SK-N-SH treated with all-trans-retinoic acid at 6 μM for 48 hours (cell line): ENCODE measurements at regions not wholly inside any gene's neighbourhood (a gene's known extent, or its start where the extent isn't known, plus 50 kb on each side); places are given as distances from the start of the nearest gene placed in this dataset.

Experiments used
- ATAC-seq: fragments of 200-7000 bp; cut with Tn5 transposase; 3 replicates; pipeline ENCODE4 v1.9.1; 2020; ENCODE audit warnings: mild to moderate bottlenecking, moderate library complexity
- ARNTL ChIP-seq: fragments of 450-650 bp; formaldehyde crosslinking; IDR thresholded peaks from 2 replicates; pipeline ENCODE4 v1.5.0; 2020; ENCODE audit warnings: low read depth, mild to moderate bottlenecking, moderate library complexity, borderline replicate concordance
- BACH2 ChIP-seq: fragments of 250-450 bp; sonication (Bioruptor Pico); IDR thresholded peaks from 2 replicates; pipeline ENCODE4 v1.9.0; 2021; ENCODE audit warnings: mild to moderate bottlenecking, borderline replicate concordance
- CSDC2 ChIP-seq: fragments of 250-450 bp; sonication (Bioruptor Pico); IDR thresholded peaks from 2 replicates; pipeline ENCODE4 v1.5.0; 2020; ENCODE audit warnings: mild to moderate bottlenecking, moderate library complexity
- ESRRG ChIP-seq: fragments of 250-450 bp; sonication (Bioruptor Pico); IDR thresholded peaks from 2 replicates; pipeline ENCODE4 v1.6.1; 2021; ENCODE audit warnings: mild to moderate bottlenecking
- GLIS3 ChIP-seq: fragments of 250-450 bp; sonication (Bioruptor Pico); IDR thresholded peaks from 2 replicates; pipeline ENCODE4 v1.5.0; 2020; ENCODE audit warnings: mild to moderate bottlenecking, moderate library complexity
- ISL1 ChIP-seq: fragments of 250-450 bp; sonication (Bioruptor Pico); IDR thresholded peaks from 2 replicates; pipeline ENCODE4 v2.1.2; 2022; ENCODE audit warnings: mild to moderate bottlenecking, moderate library complexity
- OSR1 ChIP-seq: fragments of 250-450 bp; sonication (Bioruptor Pico); IDR thresholded peaks from 2 replicates; pipeline ENCODE4 v1.8.0; 2022; ENCODE audit warnings: moderate library complexity, mild to moderate bottlenecking, inconsistent platforms
- POU6F1 ChIP-seq: fragments of 250-450 bp; sonication (Bioruptor Pico); IDR thresholded peaks from 2 replicates; pipeline ENCODE4 v1.8.0; 2021; ENCODE audit warnings: low read depth, mild to moderate bottlenecking, moderate library complexity, borderline replicate concordance
- SNAI2 ChIP-seq: fragments of 250-450 bp; sonication (Bioruptor Pico); IDR thresholded peaks from 2 replicates; pipeline ENCODE4 v1.5.0; 2020; ENCODE audit warnings: mild to moderate bottlenecking, moderate library complexity
- TCF4 ChIP-seq: fragments of 250-450 bp; sonication (Bioruptor Pico); IDR thresholded peaks from 2 replicates; pipeline ENCODE4 v1.8.0; 2021; ENCODE audit warnings: mild to moderate bottlenecking, moderate library complexity, borderline replicate concordance
- TOX ChIP-seq: fragments of 250-450 bp; sonication (Bioruptor Pico); IDR thresholded peaks from 2 replicates; pipeline ENCODE4 v1.8.0; 2021; ENCODE audit warnings: mild to moderate bottlenecking, moderate library complexity, borderline replicate concordance
- ZC3H10 ChIP-seq: fragments of 250-450 bp; sonication (Bioruptor Pico); IDR thresholded peaks from 2 replicates; pipeline ENCODE4 v1.5.1; 2021; ENCODE audit warnings: mild to moderate bottlenecking, moderate library complexity
- ZFP3 ChIP-seq: fragments of 250-450 bp; sonication (Bioruptor Pico); IDR thresholded peaks from 2 replicates; pipeline ENCODE4 v1.5.0; 2020; ENCODE audit warnings: mild to moderate bottlenecking, moderate library complexity
- ZFP30 ChIP-seq: fragments of 450-650 bp; formaldehyde crosslinking; IDR thresholded peaks from 2 replicates; pipeline ENCODE4 v1.5.0; 2022; ENCODE audit warnings: mild to moderate bottlenecking, moderate library complexity
- ZNF70 ChIP-seq: fragments of 450-650 bp; formaldehyde crosslinking; IDR thresholded peaks from 2 replicates; pipeline ENCODE4 v1.5.0; 2020; ENCODE audit warnings: mild to moderate bottlenecking, moderate library complexity
- ZNF8 ChIP-seq: fragments of 450-650 bp; formaldehyde crosslinking; IDR thresholded peaks from 2 replicates; pipeline ENCODE4 v1.5.0; 2020; ENCODE audit warnings: mild to moderate bottlenecking, moderate library complexity
- TF ChIP-seq, protein P1 (sequence below): fragments of 250-450 bp; sonication (Bioruptor Pico); IDR thresholded peaks from 2 replicates; pipeline ENCODE4 v1.5.0; 2020; ENCODE audit warnings: mild to moderate bottlenecking, moderate library complexity
- TF ChIP-seq, protein P2 (sequence below): fragments of 250-450 bp; sonication (Bioruptor Pico); IDR thresholded peaks from 2 replicates; pipeline ENCODE4 v1.8.0; 2020; ENCODE audit warnings: mild to moderate bottlenecking, moderate library complexity, borderline replicate concordance
- TF ChIP-seq, protein P3 (sequence below): fragments of 250-450 bp; sonication (Bioruptor Pico); IDR thresholded peaks from 2 replicates; pipeline ENCODE4 v1.5.1; 2021; ENCODE audit warnings: mild to moderate bottlenecking, moderate library complexity

- no peak for TF ChIP-seq GLIS3 (CRISPR knock-in tag)
- TF ChIP-seq, protein P1, sequence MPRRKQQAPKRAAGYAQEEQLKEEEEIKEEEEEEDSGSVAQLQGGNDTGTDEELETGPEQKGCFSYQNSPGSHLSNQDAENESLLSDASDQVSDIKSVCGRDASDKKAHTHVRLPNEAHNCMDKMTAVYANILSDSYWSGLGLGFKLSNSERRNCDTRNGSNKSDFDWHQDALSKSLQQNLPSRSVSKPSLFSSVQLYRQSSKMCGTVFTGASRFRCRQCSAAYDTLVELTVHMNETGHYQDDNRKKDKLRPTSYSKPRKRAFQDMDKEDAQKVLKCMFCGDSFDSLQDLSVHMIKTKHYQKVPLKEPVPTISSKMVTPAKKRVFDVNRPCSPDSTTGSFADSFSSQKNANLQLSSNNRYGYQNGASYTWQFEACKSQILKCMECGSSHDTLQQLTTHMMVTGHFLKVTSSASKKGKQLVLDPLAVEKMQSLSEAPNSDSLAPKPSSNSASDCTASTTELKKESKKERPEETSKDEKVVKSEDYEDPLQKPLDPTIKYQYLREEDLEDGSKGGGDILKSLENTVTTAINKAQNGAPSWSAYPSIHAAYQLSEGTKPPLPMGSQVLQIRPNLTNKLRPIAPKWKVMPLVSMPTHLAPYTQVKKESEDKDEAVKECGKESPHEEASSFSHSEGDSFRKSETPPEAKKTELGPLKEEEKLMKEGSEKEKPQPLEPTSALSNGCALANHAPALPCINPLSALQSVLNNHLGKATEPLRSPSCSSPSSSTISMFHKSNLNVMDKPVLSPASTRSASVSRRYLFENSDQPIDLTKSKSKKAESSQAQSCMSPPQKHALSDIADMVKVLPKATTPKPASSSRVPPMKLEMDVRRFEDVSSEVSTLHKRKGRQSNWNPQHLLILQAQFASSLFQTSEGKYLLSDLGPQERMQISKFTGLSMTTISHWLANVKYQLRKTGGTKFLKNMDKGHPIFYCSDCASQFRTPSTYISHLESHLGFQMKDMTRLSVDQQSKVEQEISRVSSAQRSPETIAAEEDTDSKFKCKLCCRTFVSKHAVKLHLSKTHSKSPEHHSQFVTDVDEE: no peak
- TF ChIP-seq BACH2: no peak
- no peak for TF ChIP-seq ZFP3 (CRISPR knock-in tag)
- no peak for TF ChIP-seq POU6F1 (CRISPR knock-in tag)
- no peak for TF ChIP-seq ZC3H10
- no peak for TF ChIP-seq ZNF70 (CRISPR knock-in tag)
- no peak for ATAC-seq
Measured at GRCh38 chr7:45988405-45989057, 67.5 kb upstream of the IGFBP3 start.

GRCh38 chr7:45987521-45988290, 66.6 kb upstream of the IGFBP3 start:
- no peak for TF ChIP-seq ISL1 (CRISPR knock-in tag)
- TF ChIP-seq GLIS3 (CRISPR knock-in tag): no peak
- ATAC-seq: no peak

DNA sequence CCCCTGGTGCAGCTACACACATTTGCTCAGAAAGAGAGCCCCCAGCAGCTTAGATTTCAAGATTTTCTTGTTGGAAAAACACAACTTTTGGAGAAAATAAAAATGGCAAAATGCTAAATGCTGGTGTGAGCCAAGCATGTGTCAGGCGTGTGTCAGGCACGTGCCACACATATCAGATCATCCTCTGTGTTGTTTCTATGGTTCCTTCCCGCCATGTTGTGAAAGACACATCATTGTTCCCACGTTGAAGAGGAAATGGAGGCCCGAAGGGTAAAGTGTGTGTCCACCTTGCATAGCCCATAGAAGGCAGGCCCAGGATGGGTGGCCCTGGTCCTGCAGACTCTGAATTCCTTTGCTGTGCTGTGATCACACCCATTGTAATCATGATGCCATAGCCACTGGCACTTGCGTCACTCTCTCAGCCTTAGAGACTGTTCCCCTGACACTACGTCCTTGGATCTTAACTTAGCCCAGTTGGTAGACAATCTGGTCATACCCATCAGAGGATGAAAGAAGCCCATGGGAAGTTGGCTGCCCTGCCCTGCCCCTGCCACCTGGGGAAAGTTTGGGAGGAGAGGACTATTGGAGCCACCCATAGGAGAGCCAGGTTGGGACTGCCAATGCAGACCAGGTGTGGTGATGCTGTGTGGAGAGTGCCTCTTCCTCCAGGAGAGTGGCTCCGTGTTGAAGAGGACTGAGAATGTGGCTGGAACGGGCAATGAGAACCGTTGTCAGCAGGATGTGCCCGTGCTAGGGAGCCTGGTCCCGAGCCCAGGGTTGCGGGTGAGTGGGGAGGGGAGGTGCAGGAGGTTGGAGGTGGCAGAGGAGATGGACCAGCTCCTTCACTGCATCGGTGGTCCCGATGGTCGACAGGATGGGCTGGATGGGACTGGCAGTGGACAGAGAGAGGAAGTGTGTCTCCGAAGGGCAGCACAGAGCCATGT, 65.6 kb upstream of the IGFBP3 start:
- ATAC-seq: no peak
- TF ChIP-seq, protein P2, sequence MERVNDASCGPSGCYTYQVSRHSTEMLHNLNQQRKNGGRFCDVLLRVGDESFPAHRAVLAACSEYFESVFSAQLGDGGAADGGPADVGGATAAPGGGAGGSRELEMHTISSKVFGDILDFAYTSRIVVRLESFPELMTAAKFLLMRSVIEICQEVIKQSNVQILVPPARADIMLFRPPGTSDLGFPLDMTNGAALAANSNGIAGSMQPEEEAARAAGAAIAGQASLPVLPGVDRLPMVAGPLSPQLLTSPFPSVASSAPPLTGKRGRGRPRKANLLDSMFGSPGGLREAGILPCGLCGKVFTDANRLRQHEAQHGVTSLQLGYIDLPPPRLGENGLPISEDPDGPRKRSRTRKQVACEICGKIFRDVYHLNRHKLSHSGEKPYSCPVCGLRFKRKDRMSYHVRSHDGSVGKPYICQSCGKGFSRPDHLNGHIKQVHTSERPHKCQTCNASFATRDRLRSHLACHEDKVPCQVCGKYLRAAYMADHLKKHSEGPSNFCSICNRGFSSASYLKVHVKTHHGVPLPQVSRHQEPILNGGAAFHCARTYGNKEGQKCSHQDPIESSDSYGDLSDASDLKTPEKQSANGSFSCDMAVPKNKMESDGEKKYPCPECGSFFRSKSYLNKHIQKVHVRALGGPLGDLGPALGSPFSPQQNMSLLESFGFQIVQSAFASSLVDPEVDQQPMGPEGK (CRISPR knock-in tag): no peak
- TF ChIP-seq ESRRG (CRISPR knock-in tag) (no peak), SNAI2 (CRISPR knock-in tag) (no peak), GLIS3 (CRISPR knock-in tag) (no peak), TCF4 (CRISPR knock-in tag) (no peak), ZC3H10 (no peak), ZFP30 (no peak), ZFP3 (CRISPR knock-in tag) (no peak), ZNF8 (CRISPR knock-in tag) (no peak), OSR1 (CRISPR knock-in tag) (no peak)
- TF ChIP-seq, protein P3, sequence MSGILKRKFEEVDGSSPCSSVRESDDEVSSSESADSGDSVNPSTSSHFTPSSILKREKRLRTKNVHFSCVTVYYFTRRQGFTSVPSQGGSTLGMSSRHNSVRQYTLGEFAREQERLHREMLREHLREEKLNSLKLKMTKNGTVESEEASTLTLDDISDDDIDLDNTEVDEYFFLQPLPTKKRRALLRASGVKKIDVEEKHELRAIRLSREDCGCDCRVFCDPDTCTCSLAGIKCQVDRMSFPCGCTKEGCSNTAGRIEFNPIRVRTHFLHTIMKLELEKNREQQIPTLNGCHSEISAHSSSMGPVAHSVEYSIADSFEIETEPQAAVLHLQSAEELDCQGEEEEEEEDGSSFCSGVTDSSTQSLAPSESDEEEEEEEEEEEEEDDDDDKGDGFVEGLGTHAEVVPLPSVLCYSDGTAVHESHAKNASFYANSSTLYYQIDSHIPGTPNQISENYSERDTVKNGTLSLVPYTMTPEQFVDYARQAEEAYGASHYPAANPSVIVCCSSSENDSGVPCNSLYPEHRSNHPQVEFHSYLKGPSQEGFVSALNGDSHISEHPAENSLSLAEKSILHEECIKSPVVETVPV (CRISPR knock-in tag): no peak

DNA sequence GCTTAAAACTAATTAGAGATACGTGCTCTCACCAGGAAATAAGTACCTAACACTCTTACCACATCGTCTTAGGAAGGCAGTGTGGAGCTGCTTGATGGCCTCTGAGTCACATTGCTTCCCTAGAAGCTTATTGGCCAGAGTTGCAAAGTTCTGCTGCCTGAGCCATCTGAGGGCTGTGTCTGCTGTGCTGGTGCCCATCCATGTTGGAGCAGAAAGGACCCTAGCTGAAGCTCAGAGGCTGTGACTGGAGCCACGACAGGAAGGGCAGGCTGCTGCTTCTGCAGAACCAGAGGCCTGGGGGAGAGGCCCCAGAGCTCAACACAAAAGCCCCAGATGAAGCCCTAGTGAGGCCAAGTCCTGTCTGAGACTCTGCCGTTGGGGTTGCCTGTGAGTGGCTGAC, 64.8 kb upstream of the IGFBP3 start:
- peak; percentile 61 for ATAC-seq
- TF ChIP-seq, protein P1: no peak
- TF ChIP-seq ZC3H10 (no peak), ZNF70 (CRISPR knock-in tag) (no peak), CSDC2 (no peak), TCF4 (CRISPR knock-in tag) (no peak), ARNTL (CRISPR knock-in tag) (no peak), ESRRG (CRISPR knock-in tag) (no peak), TOX (CRISPR knock-in tag) (no peak), BACH2 (no peak), ZNF8 (CRISPR knock-in tag) (no peak), GLIS3 (CRISPR knock-in tag) (no peak), SNAI2 (CRISPR knock-in tag) (no peak), ZFP3 (CRISPR knock-in tag) (no peak)
- TF ChIP-seq, protein P2 (CRISPR knock-in tag): no peak
